Stimulated activated CD4-positive, alpha-beta T cell treated with anti-CD3 and anti-CD28 coated beads, TNF-alpha, amount 100 ng/mL, for 4 hours (primary cell): ENCODE measurements at regions not wholly inside any gene's neighbourhood (a gene's known extent, or its start where the extent isn't known, plus 50 kb on each side); places are given as distances from the start of the nearest gene placed in this dataset.

Source experiments
- DNase-seq, 3 experiments: peaks; one replicate each; pipeline ENCODE4 v3.0.0-alpha.2; 2020; ENCODE audit warnings: low read depth in 3 of 3

DNA sequence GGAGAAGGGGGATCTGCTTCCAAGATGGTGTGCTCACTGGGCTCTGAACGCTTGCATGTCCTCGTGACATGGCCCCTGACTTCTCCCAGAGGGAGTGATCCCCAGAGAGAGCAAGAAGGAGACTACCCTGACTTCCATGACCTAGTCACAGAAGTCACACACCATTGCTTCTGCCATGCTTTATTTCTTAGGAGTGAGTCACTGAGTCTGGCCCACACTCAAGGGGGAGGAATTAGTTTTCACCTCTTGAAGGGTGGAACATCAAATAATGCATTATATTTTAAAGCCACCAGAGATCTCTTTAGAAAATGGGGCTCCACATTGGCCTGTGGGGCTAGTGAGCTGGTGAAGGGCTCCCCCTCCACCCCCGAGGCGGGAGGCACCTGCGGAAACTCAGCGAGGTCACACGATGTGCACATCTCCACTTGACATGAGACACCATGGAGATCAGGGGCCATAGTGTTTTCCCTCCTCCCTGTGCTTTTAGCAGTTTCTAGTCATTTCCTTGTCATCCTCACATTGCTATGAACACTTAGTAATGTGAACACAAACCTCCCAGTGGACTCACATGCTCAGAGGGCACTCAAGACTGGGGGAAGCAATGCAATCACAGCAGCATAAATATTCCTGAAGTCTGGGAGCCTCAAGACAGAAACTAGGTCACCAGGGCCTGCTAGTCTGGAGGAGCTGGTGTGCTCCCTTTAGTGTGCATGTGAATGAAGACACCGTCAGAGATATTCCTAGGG is 87.4 kb upstream of the FZD10 start:
- no peak for DNase-seq

DNA sequence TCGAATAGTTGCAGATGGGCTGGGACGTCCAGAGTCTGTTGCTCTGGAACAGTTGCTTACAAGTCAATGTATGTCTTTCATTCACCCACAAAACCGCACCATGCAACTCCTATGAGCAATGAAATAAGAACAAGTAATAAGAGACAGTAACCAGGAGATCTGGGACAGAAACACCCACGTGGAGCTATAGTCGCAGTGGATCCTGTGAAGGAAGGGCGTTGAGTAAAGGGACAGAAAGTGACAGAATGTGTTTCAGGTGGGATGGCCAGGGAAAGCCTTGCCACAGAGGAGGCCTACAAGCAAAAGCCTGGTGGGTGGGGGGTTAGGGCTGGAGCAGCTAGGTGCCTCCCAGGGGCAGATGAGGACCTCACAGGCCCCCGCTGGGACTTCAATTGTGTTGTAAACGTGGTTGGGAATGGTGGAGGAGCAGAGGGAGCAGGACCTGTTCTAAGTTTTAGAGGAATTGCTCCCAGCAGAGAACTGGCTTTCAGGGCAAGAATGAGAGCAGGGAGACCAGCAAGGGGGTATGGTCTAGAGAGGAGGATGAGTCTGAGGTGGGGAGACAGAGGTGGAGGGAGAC is 86.7 kb upstream of the FZD10 start:
- no peak for DNase-seq

DNA sequence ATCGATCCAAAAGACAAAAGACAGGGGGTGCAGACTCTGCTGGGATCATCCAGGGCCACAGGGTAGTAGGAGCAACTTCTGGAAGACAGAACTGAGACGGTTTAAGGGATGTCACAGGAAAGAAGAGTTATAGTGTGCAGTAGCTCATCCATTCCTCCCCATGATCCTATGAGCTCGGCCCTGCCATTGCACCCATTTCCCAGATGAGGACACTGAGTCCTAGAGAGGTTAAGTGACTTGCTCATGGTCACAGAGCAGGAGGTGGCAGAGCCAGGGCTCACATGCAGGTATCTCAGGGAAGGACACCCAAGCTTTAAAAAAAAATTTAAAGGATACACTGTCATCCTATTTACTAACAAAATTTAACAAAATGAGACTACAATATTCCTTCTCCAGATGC is 86.1 kb upstream of the FZD10 start:
- no peak for DNase-seq

DNA sequence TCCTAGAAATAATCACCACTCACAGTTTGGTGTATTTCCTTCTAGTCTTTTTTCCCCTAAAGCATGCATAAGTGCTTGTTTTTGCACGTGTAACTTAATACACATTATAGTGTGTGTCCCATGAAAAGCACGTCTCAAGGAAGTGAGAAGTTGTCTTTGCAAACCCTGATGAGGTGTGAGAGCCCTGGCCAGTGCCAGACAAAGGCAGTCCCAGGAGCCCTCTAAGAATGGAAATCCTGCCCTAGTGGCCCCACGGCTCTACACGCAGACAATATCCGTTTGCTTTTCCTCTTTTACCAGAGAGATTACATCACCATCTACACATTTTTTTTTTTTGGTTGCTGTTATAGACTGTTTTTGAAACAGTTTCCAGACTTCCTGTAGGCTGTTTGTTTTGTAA is 85.5 kb upstream of the FZD10 start:
- no peak for DNase-seq

DNA sequence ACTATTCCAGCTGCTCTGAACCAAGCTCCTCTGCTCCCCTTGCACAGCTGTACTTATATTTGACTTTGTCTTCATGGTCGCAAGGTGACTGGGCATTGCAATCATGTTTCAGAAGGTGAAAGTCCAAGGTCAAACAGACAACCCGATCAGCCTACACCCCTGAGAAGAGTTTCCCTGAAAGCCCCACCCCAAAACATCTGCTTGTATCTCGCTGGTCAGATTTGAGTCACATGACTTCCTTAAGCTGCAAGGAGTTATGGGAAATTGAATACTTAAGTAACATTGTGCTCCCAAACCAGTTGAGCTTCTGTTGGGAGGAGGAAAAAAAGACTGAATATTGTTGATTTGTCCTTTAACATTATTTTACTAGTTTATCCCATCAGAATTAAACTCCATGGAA is 83.4 kb upstream of the FZD10 start:
- DNase-seq, result no peak

DNA sequence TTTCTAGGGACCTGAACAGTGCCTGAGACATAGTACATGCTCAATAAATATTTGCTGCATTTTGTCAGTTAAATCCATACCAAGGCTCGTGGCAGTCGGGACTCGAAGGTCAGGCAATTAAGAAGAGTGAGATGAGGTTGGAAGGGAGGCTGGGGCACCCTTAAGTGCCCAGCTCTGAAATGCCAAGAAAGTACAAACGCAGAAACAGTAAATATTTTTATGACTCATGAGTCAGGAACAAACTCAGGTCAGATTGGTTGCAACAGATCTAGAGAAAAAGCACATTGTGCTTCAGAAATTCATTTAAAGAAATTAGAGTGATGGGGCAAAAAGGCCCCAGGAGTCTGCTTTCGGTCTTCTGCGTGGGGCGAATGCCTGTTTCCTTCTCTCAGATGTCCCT is 83.0 kb upstream of the FZD10 start:
- no peak for DNase-seq

DNA sequence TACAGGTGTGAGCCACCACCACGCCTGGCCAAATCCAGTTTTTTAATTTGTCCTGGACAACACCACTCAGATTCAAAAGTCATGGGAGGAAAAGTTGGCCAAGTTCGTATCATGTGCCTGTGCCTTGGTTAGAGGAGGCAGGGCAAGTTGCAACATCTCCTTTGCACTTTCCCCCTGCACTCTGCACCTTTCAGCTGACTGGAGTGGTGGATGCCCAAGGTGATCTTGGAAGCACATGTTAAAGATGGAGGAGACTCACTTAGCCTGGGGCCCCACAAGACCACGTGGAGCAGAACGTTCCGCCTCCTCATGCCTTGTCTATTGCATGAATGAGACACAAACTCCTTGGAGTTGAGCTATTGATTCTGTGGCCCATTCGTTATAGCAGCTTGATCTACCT is 82.1 kb upstream of the FZD10 start:
- DNase-seq, result no peak

DNA sequence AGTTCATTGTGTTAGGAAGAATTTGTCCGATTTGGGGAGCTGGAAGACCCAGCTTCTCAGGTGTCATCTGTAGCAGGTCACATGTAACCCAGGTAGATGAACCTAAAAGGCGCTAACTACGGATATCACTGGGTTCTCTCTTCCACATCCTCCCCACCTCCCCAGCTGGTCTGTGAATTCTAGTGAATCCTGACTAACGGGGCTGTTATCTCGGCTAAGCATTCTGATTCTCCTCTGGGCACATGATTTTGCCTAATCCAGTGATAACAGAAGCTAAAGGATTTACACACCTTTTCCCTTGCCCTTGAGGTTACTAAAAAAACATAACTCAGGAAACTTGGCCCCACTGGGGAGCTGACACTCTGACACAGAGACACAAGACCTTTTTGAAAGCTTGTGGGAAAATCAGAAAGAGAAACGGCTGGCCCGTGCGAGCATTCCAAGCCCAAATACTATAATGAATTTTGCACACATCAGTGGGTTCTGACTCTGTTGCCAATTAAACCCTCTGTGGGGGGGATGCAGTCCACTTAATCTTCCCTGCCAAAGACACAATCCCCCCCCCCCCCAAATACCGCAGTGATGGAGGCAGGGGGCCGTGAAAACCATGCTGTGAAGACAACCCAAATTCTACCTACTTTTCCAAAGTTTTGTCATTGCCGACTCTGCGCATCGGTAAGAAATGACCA is 81.0 kb upstream of the FZD10 start:
- DNase-seq, result no peak

DNA sequence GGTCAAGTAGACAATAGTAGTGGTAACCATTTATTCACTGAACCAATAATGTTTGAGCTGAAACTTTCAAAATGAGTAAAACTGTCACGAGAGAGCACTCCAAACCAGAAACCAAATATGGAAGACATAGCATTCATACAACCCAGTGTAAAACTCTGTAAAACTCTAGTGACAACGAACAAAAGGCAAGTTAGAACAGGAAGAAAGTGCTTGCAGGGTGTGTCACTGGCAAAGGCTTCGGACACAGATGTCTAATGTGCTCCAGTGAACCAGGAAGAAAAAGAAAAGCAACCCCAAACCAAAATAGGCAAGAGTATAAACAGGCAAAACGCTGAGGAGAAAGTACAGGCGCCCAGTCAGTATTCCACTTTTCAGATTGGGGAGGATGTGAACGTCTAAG is 79.3 kb upstream of the FZD10 start:
- DNase-seq, result no peak

DNA sequence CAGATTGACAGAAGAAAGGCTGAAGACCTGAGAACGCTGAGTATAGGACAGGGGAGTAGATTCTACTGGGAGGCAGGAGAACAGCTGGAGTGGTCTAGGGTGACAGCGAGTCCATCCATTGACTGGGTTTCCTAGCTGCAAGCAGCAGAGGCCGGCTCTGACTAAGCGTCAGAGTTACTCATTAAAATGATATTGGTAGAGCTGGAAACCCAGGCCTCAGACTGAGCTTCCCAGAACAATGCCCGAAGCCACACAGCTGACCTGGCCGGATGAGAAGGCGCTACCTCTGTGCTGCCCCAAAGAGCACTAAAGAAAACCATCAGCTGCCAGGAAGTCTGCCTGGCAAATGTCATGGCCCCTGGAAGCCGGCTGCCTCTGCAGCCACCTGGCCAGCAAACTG is 78.5 kb upstream of the FZD10 start:
- no peak for DNase-seq

DNA sequence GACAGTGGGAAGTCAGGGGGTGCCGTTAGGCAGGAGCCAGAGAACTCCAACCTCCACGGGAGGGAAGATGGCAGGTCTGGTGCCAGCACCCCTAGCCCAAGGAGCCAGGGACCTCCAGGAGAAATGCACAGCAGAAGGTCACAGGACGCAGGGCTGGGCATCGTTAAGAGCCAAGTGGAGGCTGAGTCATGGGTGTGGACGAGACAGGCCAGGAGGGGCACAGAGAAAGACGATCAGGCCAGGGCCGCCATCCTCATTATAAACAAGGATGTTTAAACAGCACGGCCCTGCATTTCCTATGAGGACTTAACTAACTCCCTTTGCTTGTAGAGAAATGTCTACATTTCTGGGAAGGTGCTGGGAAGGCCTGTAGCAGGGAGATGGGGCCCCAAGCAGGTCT is 77.9 kb upstream of the FZD10 start:
- DNase-seq, result no peak

DNA sequence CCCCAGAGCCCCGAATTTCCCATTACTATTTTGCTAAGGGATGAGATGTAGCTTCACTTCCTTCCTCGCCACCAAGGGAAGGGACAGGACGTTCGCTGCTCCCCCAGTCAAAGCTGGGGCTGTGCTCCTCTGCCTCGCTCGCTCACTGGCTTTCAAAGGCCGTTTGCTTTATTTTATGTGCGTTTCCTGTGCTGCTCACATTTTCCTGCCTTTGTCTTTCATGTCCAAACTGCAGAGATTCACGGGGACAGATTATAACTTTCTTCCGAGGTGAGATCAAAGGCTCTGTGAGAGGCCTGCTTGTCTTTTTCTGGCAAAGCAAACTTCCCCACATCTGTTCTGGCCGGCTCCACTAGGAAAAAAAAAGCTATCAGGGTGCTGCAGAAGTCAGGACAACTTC is 76.0 kb upstream of the FZD10 start:
- no peak for DNase-seq

DNA sequence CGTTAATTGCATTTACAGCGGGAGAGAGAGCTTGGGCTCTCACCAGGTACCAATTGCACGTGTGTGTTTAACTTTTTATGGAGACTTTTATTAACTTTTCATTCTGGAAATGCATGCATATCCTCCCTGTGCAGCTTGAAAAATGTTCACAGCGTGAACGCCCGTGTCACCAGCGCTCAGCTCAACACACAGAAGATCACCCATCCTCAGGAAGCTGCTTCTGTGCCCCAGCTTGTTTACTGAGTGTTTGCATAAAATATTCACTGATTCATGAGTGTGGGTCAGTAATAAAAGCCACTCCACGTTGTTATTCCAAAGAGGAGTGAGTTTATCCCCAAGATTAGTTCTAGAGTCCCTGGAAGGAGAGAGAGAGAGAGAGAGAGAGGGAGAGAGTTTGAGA is 75.5 kb upstream of the FZD10 start:
- DNase-seq, result no peak

DNA sequence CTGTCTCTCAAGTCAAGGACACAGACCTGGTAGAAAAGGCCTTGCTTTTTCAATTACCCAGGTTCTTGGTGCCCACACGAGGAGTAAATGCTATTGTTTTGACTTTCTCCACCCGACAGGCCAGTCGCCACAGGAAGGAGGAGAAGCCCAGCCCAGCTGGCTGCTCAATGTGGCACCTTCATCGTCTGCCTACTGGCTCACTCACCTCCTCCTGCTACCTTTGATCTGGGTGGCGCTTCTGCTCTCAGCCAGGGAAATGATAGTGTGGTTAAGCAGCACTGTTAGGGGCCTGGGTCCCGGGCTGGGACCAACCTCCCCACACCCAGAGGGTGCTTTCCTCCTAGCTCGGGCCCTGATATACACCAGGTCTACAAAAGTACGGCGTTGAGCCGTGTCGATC is 75.0 kb upstream of the FZD10 start:
- DNase-seq, result no peak

DNA sequence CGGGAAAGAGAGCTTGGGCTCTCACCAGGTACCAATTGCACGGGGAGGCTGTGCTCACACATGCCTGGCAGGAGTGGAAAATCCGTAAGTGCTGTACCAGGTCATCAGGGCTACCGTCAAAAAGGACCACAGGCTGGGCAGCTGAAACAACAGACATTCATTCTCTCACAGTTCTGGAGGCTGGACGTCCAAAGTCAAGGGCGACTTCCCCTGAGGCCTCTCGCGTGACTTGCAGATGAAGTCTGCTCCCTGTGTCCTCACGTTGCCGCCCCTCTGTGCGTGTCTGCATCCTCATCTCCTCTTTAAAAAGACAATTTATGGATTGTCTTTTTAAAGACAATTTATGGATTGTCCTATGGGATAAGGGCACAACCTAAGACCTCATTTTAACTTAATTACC is 73.8 kb upstream of the FZD10 start:
- DNase-seq, result no peak

DNA sequence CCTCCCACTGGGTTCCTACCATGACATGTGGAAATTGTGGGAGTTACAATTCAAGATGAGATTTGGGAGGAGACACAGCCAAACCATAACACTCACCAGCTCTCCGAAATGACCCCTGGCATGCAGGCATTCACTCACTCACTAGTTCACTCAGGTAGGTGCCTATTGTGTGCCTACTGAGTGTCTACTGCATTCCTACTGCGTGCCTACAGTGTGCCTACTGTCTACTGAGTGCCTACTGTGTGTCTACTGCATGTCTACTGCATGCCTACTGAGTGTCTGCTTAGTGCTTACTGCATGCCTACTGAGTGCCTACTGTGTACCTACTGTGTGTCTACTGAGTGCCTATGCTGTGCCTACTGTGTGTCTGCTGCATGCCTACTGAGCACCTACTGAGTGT is 71.7 kb upstream of the FZD10 start:
- no peak for DNase-seq

DNA sequence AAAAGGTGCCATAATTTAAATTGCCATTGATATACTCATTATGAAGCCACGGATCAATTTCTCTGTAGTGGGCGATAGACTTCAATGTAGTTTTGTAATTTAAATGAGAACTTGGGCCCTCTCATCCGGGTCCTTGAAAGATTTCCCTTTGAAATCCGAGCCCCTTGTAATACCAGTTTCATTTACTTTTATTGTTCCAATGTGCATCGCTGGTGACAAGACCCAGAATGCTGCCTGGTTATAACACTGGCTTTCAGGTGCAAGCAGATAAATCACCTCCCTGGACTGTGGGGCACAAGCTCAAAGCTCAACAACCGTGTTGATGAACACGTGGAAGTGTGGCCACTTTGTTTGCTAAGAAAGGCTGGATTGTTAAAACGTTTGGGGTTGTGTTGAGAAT is 68.9 kb upstream of the FZD10 start:
- DNase-seq, result no peak

DNA sequence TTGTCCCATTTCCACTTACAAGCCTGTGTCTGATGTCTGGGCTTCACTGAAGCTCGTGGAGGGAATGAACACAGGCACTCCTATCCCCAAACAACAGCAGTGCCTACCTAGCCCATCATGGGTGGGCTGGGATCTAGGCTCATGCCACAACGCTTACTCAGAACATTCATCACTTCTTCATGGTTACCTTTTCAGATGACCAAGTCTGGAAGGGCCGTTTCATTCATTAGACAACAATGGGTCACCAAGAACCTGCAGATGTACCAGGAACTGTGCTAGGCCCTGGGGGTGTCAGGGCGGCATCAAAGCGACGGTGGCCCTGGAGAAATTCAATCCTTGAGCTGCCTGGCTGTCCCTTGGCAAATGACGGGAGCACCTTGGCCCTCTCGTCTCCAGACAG is 64.9 kb upstream of the FZD10 start:
- DNase-seq, result no peak

DNA sequence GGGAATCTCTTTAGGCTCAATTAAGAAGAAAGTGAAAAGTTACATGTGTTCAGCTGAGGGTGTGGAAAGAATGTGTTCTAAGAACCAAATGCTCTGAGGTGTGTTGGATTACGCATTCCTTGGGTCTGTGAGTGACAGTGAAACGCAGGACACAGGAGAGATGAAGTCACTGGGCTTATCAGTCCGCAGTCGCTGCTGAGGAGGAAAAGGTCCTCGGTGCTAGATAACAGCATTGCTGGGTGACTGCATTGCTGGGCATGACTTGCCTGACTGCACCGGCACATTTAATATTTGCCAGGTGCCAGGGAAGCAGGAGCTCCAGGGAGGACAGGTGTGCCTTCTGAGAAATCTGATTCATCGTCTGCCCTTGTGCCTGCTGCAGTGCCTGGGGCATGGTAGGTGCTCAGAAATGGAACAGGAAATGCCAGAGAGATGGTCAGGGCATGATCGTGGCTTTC is 64.4 kb upstream of the FZD10 start:
- no peak for DNase-seq

DNA sequence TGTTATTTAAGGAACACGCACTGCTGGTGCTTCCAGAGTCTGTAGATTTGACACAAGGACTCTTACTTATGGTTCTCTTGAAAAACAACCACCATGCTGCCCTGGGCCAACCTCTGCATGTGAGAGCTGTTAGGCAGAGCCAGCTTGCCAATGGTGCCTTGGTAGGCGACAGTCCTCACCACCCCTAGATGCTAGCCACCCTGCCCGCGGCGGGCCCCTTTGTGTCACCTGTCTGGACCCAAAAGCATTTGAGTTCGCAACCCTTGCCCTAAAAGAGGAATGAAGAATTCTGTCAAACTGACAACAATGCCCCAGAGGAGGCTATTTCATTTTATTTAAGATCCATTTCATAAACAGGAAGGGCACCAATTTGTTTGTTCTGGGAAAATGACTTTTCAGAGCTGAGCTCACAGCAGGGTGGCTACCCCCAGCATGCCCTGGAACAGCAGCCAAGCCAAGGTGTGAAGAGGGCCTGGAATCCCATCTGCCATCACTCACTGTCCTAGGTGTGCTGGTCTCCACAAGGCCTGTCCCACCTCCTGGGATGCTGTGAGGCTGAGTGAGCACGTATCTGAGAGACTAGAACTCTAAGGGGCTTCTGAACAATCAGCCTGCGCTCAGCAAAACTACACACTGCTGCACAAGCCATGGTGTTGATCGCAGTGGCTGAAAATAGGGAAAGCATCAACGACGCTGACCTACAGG is 63.8 kb upstream of the FZD10 start:
- DNase-seq, result no peak

DNA sequence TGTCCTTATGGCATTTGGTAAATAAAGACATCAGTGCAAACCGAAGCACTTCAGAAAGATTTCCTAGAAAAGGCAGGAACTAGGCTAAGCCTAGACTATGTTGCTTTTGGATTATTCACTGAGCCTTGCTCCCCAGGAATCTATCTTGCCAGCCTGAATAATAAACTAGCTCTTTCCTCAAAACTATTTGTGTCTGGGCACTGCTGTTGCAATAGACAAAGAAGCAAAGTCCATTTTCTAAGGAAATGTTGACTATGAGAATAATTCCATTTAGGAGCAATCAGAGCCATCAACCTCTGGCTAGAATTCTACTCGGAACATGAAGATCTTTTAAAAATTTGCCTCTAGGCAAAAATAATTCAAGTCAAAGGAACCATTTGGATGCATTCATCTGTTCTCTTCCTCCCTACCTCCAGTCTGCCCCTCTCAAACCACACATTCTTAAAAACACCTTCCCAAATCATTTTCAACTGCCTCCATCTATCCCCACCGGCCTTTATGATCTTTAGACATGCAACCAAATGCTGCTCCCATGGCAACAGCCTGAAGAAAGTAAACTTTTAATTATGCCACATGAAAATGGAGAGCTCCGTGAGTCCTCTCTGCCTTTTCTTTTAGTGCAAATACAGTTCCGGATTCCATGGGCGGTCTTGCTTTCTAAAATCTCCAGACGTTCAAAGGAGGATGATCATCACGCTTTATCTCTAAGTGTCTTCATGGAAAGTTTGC is 61.5 kb upstream of the FZD10 start:
- DNase-seq, result no peak

DNA sequence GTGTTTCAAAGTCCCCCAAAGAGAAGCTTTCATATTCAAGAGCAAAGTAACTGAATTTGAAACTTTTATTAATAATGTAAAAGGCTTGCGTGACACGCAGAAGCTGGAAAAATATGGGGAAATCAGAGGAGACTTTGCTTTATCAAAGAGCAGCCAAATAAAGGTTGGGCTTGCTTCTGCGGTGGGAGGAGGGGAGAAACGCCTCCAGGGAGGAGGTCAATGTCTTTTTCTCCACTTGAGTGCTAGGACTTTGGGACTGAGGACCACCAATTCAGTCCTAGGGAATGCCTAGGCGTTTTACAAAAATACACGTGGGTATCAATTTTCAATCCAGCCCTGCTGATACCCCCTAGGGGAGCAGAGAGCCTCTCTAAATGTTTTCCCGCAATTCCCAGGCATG is 60.9 kb upstream of the FZD10 start:
- DNase-seq, result no peak
